ENCODE measurements at regions not wholly inside any gene's neighbourhood (a gene's known extent, or its start where the extent isn't known, plus 50 kb on each side); places are given as distances from the start of the nearest gene placed in this dataset.
"Not testable (repeated sequence)": the region's sequence is repeated elsewhere in the genome, so short reads cannot be mapped to it uniquely, and the experiment has no call there.

DNA sequence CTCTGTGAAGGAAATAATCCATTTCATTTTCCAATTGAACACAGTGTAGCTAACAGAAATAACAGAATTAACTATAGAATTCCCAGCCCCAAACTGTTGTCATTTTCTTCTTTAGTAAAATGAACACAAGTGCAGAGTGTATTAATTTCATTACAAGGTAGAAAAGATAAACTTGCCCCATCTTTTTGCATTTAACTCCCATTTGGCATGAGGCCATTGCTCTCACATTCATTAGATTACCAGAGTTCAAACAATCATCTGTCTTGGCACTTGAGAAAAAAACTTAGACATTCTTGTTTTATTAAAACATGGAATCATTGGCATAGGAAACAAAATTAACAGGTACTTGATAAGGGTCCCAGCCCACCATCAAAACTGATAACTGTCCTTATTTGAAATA is 821.5 kb upstream of the C9orf72 start:
- ChIA-PET CTCF (no interaction called here), POLR2A (no interaction called here)

DNA sequence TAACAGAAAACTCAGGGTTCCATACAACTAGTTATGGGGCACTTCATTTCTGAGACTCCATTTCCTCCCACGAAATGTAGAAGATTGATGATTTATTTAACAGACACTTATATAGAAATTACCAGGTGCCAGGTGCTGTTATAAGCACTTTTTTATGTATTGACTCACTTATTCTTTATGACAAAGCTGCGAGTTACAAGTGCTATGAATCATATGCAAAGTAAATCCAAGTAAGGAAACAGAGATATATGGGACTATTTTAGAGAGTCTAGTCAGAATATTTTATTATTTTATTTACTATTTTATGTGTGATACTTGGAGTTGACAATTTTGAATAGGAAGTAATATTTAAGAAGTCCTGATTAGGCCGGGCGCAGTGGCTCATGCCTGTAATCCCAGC is 822.8 kb upstream of the C9orf72 start:
- CTCF ChIA-PET, result no interaction called here
- POLR2A ChIA-PET, result no interaction called here

- POLR2A ChIA-PET, result no interaction called here
- CTCF ChIA-PET, result no interaction called here
These were observed 834.1 kb upstream of the C9orf72 start for GRCh38 chr9:28407351-28407750.

DNA sequence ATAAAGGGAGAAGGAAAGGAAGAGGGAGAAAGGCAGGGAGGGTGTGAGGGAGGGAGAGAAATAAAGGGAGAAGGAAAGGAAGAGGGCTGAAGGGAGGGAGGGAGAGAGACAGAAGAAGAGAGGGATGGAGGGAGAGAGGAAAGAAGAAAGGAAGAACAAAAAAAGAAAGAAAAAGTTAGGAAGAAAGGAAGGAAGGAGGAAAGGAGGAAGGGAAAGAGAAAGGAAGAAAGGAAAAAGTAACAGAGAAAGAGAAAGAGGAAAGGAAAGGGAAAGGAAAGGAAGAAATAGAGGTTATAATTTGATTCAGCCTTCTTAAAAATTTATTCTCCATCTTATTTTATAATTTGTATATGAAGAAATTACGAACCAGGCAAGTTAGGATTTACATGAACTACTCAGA is 836.6 kb upstream of the C9orf72 start:
- ChIA-PET POLR2A (no interaction called here), CTCF (no interaction called here)

DNA sequence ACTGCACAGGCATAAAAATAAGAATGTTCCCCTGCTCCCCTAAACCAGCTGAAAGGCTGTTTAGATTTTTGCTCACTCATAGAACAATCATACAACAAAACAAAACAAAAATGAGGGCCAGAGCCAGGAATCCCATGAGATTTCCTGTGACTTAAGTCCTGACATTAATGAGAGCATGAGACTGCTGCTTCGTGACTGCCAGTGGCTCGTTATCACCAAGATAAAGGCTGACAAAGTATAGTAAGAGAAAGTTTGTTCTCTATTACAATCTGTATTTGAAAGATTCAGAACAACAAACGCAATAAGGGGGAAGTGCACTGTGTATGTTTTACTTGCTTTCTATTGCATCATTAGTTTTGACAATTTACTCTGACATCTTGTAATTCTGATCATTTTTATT is 837.1 kb upstream of the C9orf72 start:
- CTCF ChIA-PET, result no interaction called here

DNA sequence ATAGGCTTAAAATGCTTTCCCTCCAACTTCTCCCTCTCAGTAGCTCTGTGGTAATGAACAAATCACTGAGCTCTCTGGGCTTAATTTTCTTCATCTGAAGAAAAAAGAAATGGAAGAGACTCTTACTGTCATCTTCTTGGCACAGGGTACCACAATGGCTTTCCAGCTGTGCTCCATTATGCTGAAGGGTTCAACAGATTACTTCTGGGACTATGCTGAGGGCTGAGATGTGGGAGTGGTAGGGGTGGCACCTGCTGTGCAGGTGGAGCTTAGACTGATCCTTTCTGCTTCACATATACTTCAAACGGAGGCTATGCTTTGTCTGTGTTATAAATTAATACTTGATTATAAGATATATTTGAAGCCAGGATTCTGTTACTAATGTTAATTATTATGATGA is 840.2 kb upstream of the C9orf72 start:
- CTCF ChIA-PET, result no interaction called here
- POLR2A ChIA-PET, result no interaction called here

More for the DNA sequence above, 837.1 kb upstream of the C9orf72 start:
- POLR2A ChIA-PET, result no interaction called here

GRCh38 chr9:28423255-28423654 is 850.0 kb upstream of the C9orf72 start:
- CTCF ChIA-PET, result no interaction called here
- POLR2A ChIA-PET, result no interaction called here

DNA sequence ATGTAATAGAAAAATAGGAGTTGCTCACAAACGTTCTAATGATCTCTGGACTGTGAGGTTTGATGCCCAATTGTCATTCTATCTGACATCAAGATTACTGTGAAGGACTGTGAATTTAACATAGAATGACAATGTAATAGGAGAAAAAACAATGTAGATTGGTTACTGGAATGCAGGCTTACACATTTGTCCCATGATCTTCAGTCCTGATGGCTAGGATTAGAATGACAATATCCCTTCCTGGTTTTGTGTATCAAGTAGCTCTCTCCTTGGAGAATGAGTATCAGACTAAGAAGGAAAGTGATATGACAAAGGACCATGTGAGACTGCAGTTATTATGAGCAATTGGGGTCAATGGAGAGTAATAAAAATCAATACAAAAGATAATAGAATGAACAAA is 862.2 kb upstream of the C9orf72 start:
- CTCF ChIA-PET, result no interaction called here
- POLR2A ChIA-PET, result no interaction called here

DNA sequence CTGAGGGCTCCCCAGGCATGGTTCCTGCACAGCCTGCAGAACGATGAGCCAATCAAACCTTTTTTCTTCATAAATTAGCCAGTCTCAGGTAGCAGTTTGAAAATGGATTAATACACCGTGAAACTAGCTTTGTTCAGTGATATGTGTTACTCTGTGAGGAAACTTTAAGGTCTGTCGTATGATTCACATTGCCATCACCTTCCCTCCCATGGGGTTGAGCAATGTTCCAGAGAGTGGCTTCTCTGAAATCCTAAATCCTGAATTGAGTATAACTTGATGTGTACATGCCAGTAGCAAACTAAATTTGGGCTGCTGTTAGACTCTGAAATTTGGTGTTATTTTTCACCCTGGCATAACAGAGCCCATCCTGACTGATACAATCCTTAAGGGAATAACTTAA is 866.4 kb upstream of the C9orf72 start:
- CTCF ChIA-PET, result no interaction called here

DNA sequence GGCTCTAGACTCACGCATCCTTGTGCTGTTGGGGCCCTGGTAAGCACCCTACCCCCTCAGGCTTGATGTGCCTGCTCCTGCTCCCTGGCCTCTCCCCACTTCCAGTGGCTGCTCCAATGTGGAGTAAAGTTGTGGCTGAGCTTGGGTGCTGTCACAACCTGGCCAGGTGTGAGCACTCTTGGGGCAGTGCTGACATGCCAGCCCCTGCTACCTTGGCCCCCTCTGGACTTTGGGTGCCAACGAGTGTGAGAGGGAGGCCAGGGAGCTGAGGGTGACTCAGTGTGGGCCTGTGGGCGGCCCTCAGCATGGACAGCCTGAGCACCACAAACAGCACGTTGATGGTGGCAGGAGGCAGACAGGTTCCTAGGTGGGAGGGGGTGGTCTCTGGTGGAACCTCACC is 870.2 kb upstream of the C9orf72 start:
- POLR2A ChIA-PET, result no interaction called here
- CTCF ChIA-PET, result no interaction called here

More for the DNA sequence above, 866.4 kb upstream of the C9orf72 start:
- POLR2A ChIA-PET, result no interaction called here

DNA sequence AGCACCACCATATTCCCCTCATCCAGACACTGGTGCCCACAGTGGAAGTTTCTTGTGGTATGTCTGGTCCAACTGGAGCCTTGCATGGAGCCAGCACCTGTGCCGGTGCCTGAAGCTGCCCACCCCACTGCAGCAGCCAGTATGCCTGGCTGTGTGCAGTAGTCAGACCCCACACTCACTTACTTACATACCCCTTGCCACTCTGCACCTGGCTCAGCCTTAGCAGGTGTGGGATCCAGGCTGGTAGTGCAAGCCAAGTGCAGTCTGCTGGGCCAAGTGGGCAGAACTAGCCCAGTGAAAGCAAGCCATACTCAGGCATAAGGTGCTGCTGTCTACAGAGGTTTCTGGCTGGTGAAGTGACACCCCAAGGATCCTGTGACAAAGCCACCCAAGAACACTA is 871.4 kb upstream of the C9orf72 start:
- ChIA-PET POLR2A (no interaction called here), CTCF (no interaction called here)

GRCh38 chr9:28445211-28445610 is 871.9 kb upstream of the C9orf72 start:
- POLR2A ChIA-PET, result no interaction called here
- CTCF ChIA-PET, result no interaction called here

- ChIA-PET POLR2A (no interaction called here), CTCF (no interaction called here)
These were observed 880.6 kb upstream of the C9orf72 start for GRCh38 chr9:28453918-28454317.

- ChIA-PET CTCF (no interaction called here), POLR2A (no interaction called here)
These were observed 883.6 kb upstream of the C9orf72 start for GRCh38 chr9:28456861-28457260.

DNA sequence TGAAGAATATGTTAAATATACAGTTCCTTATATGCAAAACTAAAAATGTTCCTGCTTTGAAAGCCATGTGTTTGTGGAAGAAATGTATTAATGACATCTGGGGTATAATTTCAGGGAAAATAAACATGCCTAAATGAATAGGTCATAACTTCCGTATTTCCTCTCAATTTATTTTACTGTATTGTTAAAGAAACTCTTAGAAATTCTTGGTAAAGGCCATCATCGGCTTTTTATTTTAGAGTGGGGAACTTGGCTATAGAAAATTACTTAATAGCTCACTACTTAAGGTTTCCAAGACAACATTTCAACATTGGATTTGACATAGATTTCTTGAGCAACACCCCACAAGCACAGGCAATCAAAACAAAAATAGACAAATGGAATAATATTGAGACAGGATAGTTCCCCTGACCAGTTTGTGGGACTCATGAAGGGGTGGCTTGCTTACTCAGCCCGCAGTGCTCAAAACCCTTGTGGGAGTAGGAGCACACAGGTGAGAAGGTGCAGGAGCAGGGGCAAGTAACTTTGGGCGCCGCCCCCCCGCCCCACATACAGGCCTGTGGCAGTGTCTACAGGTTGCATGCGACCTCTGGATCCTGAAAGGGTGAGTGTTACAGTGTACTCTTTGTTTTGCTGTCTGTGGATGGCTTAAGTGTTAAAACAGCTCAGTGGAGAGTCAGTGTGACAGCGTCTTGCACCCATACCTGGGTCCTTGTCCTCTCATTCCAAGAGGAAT is 891.4 kb upstream of the C9orf72 start:
- CTCF ChIA-PET, result no interaction called here
- POLR2A ChIA-PET, result no interaction called here

GRCh38 chr9:28471261-28471660 is 898.0 kb upstream of the C9orf72 start:
- POLR2A ChIA-PET, result no interaction called here
- CTCF ChIA-PET, result no interaction called here

DNA sequence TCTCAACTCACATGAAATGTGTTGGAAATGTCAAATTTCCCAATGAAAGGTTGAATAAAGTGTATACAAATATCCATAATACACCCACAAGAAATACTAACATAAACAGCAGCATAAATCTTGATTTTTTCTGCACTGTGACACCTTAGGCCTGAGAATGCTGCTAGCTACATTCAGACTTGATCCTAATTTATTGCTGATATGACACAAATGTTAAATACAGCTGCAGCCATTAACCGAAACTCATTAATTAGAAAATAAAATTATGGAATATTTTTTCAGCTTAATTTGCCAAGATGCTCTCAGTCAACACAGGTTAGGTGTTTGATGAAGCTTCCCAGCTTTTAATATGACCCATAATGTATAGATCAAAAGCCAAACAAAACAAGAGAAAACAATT is 914.3 kb upstream of the C9orf72 start:
- ChIA-PET POLR2A (no interaction called here), CTCF (no interaction called here)

DNA sequence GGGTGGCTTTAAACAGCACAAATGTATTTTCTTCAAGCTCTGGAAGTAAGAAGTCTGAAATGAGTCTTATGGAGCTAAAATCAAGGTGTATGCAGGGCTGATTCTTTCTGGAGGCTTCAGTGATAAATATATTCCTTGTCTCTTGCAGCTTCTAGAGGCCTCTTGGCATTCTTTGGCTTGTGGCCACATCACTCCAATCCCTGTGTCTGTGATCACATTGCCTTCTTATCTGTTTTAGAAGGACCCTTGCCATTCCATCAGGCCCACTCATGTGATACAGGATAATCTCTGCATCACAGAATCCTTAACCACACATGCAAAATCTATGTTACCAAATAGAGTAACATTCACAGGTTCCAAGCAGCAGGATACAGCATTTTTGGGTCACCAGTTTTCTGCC is 917.8 kb upstream of the C9orf72 start:
- ChIA-PET POLR2A (no interaction called here), CTCF (no interaction called here)

GRCh38 chr9:28498168-28498567 is 924.9 kb upstream of the C9orf72 start:
- POLR2A ChIA-PET, CTCF ChIA-PET: not testable (repeated sequence)

DNA sequence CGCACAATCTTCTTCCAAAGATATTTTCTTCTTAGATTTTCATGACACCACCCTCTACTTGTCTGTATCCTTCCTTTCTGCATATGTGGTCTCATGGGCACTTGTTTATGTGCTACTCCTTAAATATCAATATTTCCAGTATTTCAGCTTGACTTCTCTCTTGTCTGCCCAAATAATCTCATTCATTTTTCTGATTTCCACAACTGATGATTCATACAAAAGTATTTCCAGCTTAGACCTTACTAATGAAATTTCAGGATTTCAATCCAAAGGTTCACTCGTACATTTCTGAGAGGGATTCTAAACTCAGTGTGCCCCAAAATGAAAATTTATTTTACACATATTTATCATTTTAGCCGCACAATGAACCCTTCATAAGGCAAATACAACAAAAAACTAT is 928.9 kb upstream of the C9orf72 start:
- CTCF ChIA-PET, result no interaction called here
- POLR2A ChIA-PET, result no interaction called here

DNA sequence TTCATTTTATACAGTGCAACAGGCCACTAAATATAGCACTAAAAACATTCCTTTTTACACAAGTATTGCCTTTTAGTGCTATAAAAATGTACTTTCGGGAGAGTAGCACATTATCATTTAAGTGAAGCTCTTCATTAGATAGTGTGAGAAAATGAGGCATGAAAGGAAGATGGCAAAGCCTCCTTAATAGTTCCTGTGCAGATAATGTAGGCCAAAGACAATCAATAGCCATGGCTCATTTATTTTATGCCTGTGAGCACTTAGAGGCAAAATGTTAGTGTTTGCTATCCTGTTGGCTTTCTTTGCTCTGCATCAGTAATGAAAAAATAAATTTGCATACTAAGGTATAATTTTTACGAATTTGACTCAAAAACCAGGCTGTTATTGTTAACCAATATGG is 929.5 kb upstream of the C9orf72 start:
- ChIA-PET CTCF (no interaction called here), POLR2A (no interaction called here)

- POLR2A ChIA-PET, result no interaction called here
- CTCF ChIA-PET, result no interaction called here
These were observed 930.3 kb upstream of the C9orf72 start for GRCh38 chr9:28503573-28503972.

DNA sequence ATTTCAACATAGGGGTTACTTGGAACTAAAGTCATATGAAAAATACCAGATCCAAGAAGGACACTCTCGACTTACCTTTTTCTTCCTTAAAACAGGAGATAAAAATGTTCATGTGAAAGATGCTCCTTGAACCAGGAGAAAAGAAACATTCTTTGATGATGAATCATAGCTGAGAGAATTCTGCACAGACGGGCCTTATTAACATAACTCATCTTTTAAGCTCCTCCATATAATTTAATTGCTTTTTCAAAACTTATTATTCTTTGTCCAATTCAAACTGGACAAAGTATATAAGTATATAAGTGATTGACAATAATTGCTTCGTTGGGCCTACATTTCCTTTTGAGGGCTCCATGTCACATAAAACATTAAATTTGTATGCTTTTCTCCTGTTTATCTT is 945.2 kb upstream of the C9orf72 start:
- ChIA-PET CTCF (no interaction called here), POLR2A (no interaction called here)
